Parathyroid adenoma (tissue), 2 donors: ENCODE measurements at regions not wholly inside any gene's neighbourhood (a gene's known extent, or its start where the extent isn't known, plus 50 kb on each side); places are given as distances from the start of the nearest gene placed in this dataset.

Experiments
- H2AFZ ChIP-seq: fragments of 300-600 bp; sonication (generic); one replicate; pipeline ENCODE4 v1.7.0; 2017; ENCODE audit warnings: antibody characterized with exemption, mild to moderate bottlenecking
- H3K27ac ChIP-seq: fragments of 300-600 bp; sonication (generic); one replicate; pipeline ENCODE4 v1.7.0; 2017
- H3K27me3 ChIP-seq: fragments of 300-600 bp; sonication (generic); one replicate; pipeline ENCODE4 v1.7.0; 2017; ENCODE audit warnings: low read length; ENCODE audit not compliant: control insufficient read depth, insufficient read depth
- H3K36me3 ChIP-seq: fragments of 300-600 bp; sonication (generic); one replicate; pipeline ENCODE4 v1.7.0; 2017; ENCODE audit warnings: low read length; ENCODE audit not compliant: control insufficient read depth, insufficient read depth
- H3K4me1 ChIP-seq: fragments of 300-600 bp; sonication (generic); one replicate; pipeline ENCODE4 v1.7.0; 2017; ENCODE audit warnings: control low read depth
- H3K4me2 ChIP-seq: fragments of 300-600 bp; sonication (generic); one replicate; pipeline ENCODE4 v1.7.0; 2017; ENCODE audit warnings: low read length
- H3K4me3 ChIP-seq: fragments of 300-600 bp; sonication (generic); one replicate; pipeline ENCODE4 v1.7.0; 2017; ENCODE audit warnings: low read depth, low read length
- H3K79me2 ChIP-seq: fragments of 300-600 bp; sonication (generic); one replicate; pipeline ENCODE4 v1.7.0; 2017; ENCODE audit warnings: control low read depth
- H3K9ac ChIP-seq: fragments of 300-600 bp; sonication (generic); one replicate; pipeline ENCODE4 v1.7.0; 2017; ENCODE audit warnings: mild to moderate bottlenecking
- H3K9me3 ChIP-seq: fragments of 300-600 bp; sonication (generic); one replicate; pipeline ENCODE4 v1.7.0; 2017; ENCODE audit warnings: low read length; ENCODE audit not compliant: control insufficient read depth
- TF ChIP-seq, protein P1 (sequence below): fragments of 300-600 bp; sonication (generic); IDR thresholded peaks from one replicate; pipeline ENCODE4 v1.7.0; 2017; ENCODE audit warnings: antibody characterized with exemption, mild to moderate bottlenecking
- donor health status: primary hyperparathyroidism.

DNA sequence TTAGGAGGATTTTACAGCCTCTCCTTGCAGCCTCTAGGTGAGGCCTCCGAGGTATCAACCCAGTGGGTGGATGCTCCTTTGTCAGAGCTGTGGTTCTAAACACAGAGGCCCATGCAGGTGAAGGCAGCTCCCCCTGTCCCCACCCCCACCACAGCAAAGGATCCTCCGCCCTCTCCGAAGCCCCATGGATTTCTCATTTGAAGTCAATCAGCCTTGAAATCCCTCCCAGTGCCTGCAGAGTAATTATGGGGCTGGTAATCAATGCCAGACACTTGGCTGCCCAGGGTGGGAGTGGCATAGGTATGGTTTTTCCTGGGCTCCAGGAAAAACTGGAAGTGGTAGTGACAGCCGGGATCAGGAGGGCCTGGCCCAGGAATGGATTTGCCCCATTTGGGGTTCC, 119.5 kb upstream of the CSF3R start:
- no peak overlapping the region for H3K27ac ChIP-seq
- H3K4me3 ChIP-seq: no peak overlapping the region
- no peaks in the 10 kb centered on the region for H3K36me3 ChIP-seq
- TF ChIP-seq, protein P1, sequence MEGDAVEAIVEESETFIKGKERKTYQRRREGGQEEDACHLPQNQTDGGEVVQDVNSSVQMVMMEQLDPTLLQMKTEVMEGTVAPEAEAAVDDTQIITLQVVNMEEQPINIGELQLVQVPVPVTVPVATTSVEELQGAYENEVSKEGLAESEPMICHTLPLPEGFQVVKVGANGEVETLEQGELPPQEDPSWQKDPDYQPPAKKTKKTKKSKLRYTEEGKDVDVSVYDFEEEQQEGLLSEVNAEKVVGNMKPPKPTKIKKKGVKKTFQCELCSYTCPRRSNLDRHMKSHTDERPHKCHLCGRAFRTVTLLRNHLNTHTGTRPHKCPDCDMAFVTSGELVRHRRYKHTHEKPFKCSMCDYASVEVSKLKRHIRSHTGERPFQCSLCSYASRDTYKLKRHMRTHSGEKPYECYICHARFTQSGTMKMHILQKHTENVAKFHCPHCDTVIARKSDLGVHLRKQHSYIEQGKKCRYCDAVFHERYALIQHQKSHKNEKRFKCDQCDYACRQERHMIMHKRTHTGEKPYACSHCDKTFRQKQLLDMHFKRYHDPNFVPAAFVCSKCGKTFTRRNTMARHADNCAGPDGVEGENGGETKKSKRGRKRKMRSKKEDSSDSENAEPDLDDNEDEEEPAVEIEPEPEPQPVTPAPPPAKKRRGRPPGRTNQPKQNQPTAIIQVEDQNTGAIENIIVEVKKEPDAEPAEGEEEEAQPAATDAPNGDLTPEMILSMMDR: no peak
- H3K4me1 ChIP-seq: no peaks in the 10 kb centered on the region
- H3K4me2 ChIP-seq: no peak overlapping the region
- H3K9ac ChIP-seq: no peak overlapping the region
- no peaks in the 10 kb centered on the region for H3K9me3 ChIP-seq
- no peaks in the 10 kb centered on the region for H3K79me2 ChIP-seq
- H2AFZ ChIP-seq: no peak overlapping the region
- no peaks in the 10 kb centered on the region for H3K27me3 ChIP-seq

DNA sequence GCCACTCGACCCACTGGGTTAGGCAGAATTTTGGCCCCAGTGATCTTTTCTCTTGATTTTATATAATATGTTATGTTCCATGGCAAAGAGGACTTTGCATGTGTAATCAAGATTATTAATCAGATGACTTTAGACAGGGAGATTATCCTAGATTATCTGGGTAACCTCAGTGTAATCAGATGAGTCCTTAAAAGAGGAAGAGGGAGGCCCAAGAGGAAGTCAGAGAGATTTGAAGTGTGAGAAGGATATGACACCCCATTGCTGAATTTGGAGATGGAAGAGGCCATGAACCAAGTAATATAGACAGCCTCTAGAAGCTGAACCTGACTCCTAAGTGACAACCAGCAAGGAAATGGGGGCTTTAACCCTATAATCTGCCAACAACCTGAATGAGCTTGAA, 117.1 kb upstream of the CSF3R start:
- Histone ChIP-seq H3K27me3 (no peaks in the 10 kb centered on the region), H3K4me1 (no peaks in the 10 kb centered on the region), H3K27ac (no peak overlapping the region), H3K9me3 (no peaks in the 10 kb centered on the region), H3K4me3 (no peak overlapping the region), H3K4me2 (no peak overlapping the region), H3K79me2 (no peaks in the 10 kb centered on the region), H3K36me3 (no peaks in the 10 kb centered on the region), H3K9ac (no peak overlapping the region), H2AFZ (no peak overlapping the region)
- TF ChIP-seq, protein P1: no peak

DNA sequence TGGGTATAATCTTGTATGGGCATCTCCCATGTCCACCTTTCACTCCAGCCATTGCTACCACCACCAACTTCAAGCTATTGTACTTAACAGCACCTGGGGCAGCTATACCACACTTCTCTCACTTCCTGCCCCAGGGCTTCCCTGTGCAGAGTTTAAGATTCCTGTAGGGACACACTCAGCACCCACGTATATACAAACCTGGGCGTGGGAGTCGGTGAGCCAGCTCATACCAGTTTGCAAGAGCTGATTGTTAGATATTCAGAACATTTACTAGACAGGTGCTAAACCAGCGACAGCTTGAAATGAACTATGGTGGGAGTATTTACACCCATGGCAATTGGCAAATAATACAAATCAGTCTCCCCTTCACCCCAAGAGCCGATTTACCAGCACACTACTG, 114.8 kb upstream of the CSF3R start:
- Histone ChIP-seq H3K27me3 (no peaks in the 10 kb centered on the region), H3K79me2 (no peaks in the 10 kb centered on the region), H3K36me3 (no peaks in the 10 kb centered on the region), H3K4me2 (no peak overlapping the region), H3K4me3 (no peak overlapping the region), H3K27ac (no peak overlapping the region), H3K4me1 (no peaks in the 10 kb centered on the region), H3K9ac (no peak overlapping the region), H3K9me3 (no peaks in the 10 kb centered on the region), H2AFZ (no peak overlapping the region)
- TF ChIP-seq, protein P1: no peak

DNA sequence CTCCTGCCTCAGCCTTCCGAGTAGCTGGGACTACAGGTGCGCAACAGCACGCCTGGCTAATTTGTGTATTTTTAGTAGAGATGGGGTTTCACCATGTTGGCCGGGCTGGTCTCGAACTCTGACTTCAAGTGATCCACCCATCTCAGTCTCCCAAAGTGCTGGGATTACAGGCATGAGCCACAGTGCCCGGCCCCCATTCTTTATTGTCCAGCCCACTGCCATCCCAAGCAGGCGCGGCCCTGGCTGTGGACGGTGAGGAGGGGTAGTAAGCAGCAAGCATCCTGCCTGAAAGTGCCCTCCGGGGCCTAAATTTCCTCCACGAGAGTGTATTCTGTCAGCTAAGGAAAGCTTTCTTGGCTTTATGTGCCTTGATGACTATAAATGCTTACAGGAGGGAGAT, 113.2 kb upstream of the CSF3R start:
- Histone ChIP-seq H3K9ac (no peak overlapping the region), H3K4me2 (no peak overlapping the region), H3K4me3 (no peak overlapping the region), H3K4me1 (no peaks in the 10 kb centered on the region), H3K36me3 (no peaks in the 10 kb centered on the region), H3K9me3 (no peaks in the 10 kb centered on the region), H3K27me3 (no peaks in the 10 kb centered on the region), H3K27ac (no peak overlapping the region), H2AFZ (no peak overlapping the region), H3K79me2 (no peaks in the 10 kb centered on the region)
- TF ChIP-seq, protein P1: no peak

DNA sequence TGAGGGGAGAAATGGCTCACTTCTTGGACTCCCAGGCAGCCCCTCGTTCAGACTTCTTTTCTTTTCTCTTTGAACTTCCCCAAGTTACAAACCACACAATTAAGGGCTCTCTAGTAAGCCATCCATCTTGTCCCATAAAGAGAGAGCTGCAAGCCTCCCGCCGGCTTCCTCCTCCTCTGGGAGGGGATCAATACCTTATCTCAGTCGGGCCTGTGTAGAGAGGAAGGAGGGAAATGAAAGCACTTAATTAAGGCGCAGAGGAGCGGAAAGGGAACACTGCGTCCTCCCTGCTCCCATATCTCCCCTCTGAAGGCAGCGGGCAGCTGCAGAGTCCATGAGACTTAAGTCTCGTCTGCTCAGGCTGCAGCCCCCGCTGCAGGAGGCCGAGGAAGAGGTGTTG, 112.6 kb upstream of the CSF3R start:
- Histone ChIP-seq H3K4me1 (no peaks in the 10 kb centered on the region), H3K79me2 (no peaks in the 10 kb centered on the region), H3K4me2 (no peak overlapping the region), H3K36me3 (no peaks in the 10 kb centered on the region), H3K27me3 (no peaks in the 10 kb centered on the region), H3K27ac (no peak overlapping the region), H3K4me3 (no peak overlapping the region), H2AFZ (no peak overlapping the region), H3K9me3 (no peaks in the 10 kb centered on the region), H3K9ac (no peak overlapping the region)
- TF ChIP-seq, protein P1: no peak
